A549 (cell line): ENCODE measurements at regions not wholly inside any gene's neighbourhood (a gene's known extent, or its start where the extent isn't known, plus 50 kb on each side); places are given as distances from the start of the nearest gene placed in this dataset.

Source experiments
- ATAC-seq, 2 experiments: fragments of 200-7000 bp in 1 of 2; fragments of >200 bp in 1 of 2; cut with Nextera tagmentation in 1 of 2; cut with Tn5 transposase in 1 of 2; 3 replicates each; pipeline versions ENCODE4 v1.8.0 to v1.9.1; 2018 to 2020; ENCODE audit warnings: mild to moderate bottlenecking in 1 of 2, moderate library complexity in 1 of 2
- CTCF ChIA-PET: fragments of 300-600 bp; sonication (Branson Sonifier 250); formaldehyde crosslinking; extraction: SDS; loops from one replicate; lab custom pipeline; 2021; ENCODE audit warnings: antibody characterized with exemption, inconsistent platforms; lab: Yijun Ruan, JAX
- POLR2A ChIA-PET: fragments of 350-600 bp; formaldehyde crosslinking; extraction: SDS; loops from one replicate; lab custom pipeline; 2021; ENCODE audit warnings: antibody characterized with exemption, inconsistent platforms; lab: Yijun Ruan, JAX
- DNase-seq, 2 experiments: peaks; one replicate each; pipeline versions ENCODE4 v3.0.0 to v3.0.0-alpha.2; 2011 to 2016; ENCODE audit warnings: low read depth in 1 of 2, low spot score in 1 of 2
- FAIRE-seq: peaks from 2 replicates; lab custom pipeline; 2011; peaks lifted over from hg19 to GRCh38; lab: Jason Lieb, UNC
- H3K27ac ChIP-seq, 2 experiments: fragments of >200 bp; sonication (Bioruptor Twin); formaldehyde crosslinking; 3 replicates each; pipeline ENCODE4 v1.5.1; 2016 to 2017
- H3K4me1 ChIP-seq: fragments of >200 bp; sonication (Bioruptor Twin); formaldehyde crosslinking; 3 replicates; pipeline ENCODE4 v1.6.1; 2016
- H3K4me2 ChIP-seq: fragments of >200 bp; sonication (Bioruptor Twin); formaldehyde crosslinking; 3 replicates; pipeline ENCODE4 v1.6.1; 2016
- H3K4me3 ChIP-seq: fragments of >200 bp; sonication (Bioruptor Twin); formaldehyde crosslinking; 3 replicates; pipeline ENCODE4 v1.5.1; 2016
- H3K9me3 ChIP-seq: fragments of >200 bp; sonication (Bioruptor Twin); formaldehyde crosslinking; 3 replicates; pipeline ENCODE4 v1.6.1; 2016
- BHLHE40 ChIP-seq: IDR thresholded peaks from 2 replicates; pipeline ENCODE4 v1.6.1; 2012; ENCODE audit warnings: low read depth, low read length, inconsistent platforms
- CEBPB ChIP-seq, 2 experiments: fragments of >200 bp in 1 of 2; sonication (Bioruptor Twin) in 1 of 2; formaldehyde crosslinking in 1 of 2; IDR thresholded peaks; 2 replicates each; pipeline ENCODE4 v1.6.1; 2012 to 2016
- CHD2 ChIP-seq: fragments of 150-350 bp; IDR thresholded peaks from 2 replicates; pipeline ENCODE4 v1.6.1; 2014; ENCODE audit warnings: low read length; ENCODE audit not compliant: partially characterized antibody
- CHD4 ChIP-seq: fragments of 200-600 bp; sonication (generic); IDR thresholded peaks from 2 replicates; pipeline ENCODE4 v1.6.1; 2016; ENCODE audit warnings: antibody characterized with exemption, mild to moderate bottlenecking, borderline replicate concordance
- EHMT2 ChIP-seq: fragments of 200-600 bp; sonication (generic); IDR thresholded peaks from 2 replicates; pipeline ENCODE4 v1.6.1; 2016; ENCODE audit warnings: antibody characterized with exemption, low read depth, mild to moderate bottlenecking, moderate library complexity
- ESRRA ChIP-seq: fragments of 150-350 bp; IDR thresholded peaks from 2 replicates; pipeline ENCODE4 v1.6.1; 2014; ENCODE audit warnings: mild to moderate bottlenecking, low read length, borderline replicate concordance
- FOSL2 ChIP-seq, 2 experiments: fragments of 450-650 bp in 1 of 2; fragments of >200 bp in 1 of 2; sonication (Bioruptor Twin) in 1 of 2; formaldehyde crosslinking; IDR thresholded peaks; 2 replicates each; pipeline versions ENCODE4 v1.5.0 to v1.6.1; 2016 to 2020; ENCODE audit warnings: mild to moderate bottlenecking in 1 of 2, moderate library complexity in 1 of 2
- GATA3 ChIP-seq: IDR thresholded peaks from 2 replicates; pipeline ENCODE4 v1.6.1; 2012; ENCODE audit warnings: borderline replicate concordance
- HOXB13 ChIP-seq: fragments of 250-450 bp; sonication (Bioruptor Pico); IDR thresholded peaks from 2 replicates; pipeline ENCODE4 v1.5.0; 2020; ENCODE audit warnings: low read depth, mild to moderate bottlenecking, moderate library complexity
- MAZ ChIP-seq: fragments of 150-350 bp; IDR thresholded peaks from 2 replicates; pipeline ENCODE4 v1.6.1; 2014; ENCODE audit warnings: antibody characterized with exemption, low read depth, low read length, borderline replicate concordance
- NFE2L2 ChIP-seq: fragments of 150-350 bp; conservative IDR thresholded peaks from 2 replicates; pipeline ENCODE4 v1.6.1; 2014; ENCODE audit warnings: low read length
- PHF8 ChIP-seq: fragments of 200-600 bp; sonication (generic); IDR thresholded peaks from 2 replicates; pipeline ENCODE4 v1.6.1; 2016; ENCODE audit warnings: low read depth, mild to moderate bottlenecking, antibody characterized with exemption, moderate library complexity, borderline replicate concordance
- POLR2A ChIP-seq: IDR thresholded peaks from 2 replicates; pipeline ENCODE4 v1.6.1; 2012; ENCODE audit warnings: mild to moderate bottlenecking, low read length
- POLR2AphosphoS2 ChIP-seq: conservative IDR thresholded peaks from 2 replicates; pipeline ENCODE4 v1.6.1; 2012; ENCODE audit warnings: low read length, improper control_type of control experiment, inconsistent platforms
- RAD21 ChIP-seq, 2 experiments: fragments of >200 bp in 1 of 2; sonication (Bioruptor Twin) in 1 of 2; formaldehyde crosslinking in 1 of 2; IDR thresholded peaks in 1 of 2; conservative IDR thresholded peaks in 1 of 2; 2 replicates in 1 of 2; 3 replicates in 1 of 2; pipeline ENCODE4 v1.6.1; 2012 to 2018; ENCODE audit warnings: inconsistent platforms in 1 of 2
- RFX5 ChIP-seq: fragments of 450-650 bp; IDR thresholded peaks from 2 replicates; pipeline ENCODE4 v1.7.1; 2014; ENCODE audit warnings: antibody characterized with exemption, mild to moderate bottlenecking, moderate library complexity
- RNF2 ChIP-seq: fragments of 200-600 bp; sonication (generic); IDR thresholded peaks from 2 replicates; pipeline ENCODE4 v1.6.1; 2016; ENCODE audit warnings: low read depth, mild to moderate bottlenecking, antibody characterized with exemption, moderate library complexity, borderline replicate concordance
- SMC3 ChIP-seq: fragments of >200 bp; sonication (Bioruptor Twin); formaldehyde crosslinking; IDR thresholded peaks from 3 replicates; pipeline ENCODE4 v1.6.1; 2018; ENCODE audit warnings: inconsistent platforms
- TFCP2L1 ChIP-seq: fragments of 250-450 bp; sonication (Bioruptor Pico); IDR thresholded peaks from 2 replicates; pipeline ENCODE4 v1.5.0; 2021; ENCODE audit warnings: mild to moderate bottlenecking
- ZC3H11A ChIP-seq: fragments of 450-650 bp; IDR thresholded peaks from 2 replicates; pipeline ENCODE4 v1.6.1; 2014; ENCODE audit warnings: antibody characterized with exemption, mild to moderate bottlenecking
- ZFP36 ChIP-seq: fragments of 450-650 bp; IDR thresholded peaks from 2 replicates; pipeline ENCODE4 v1.6.1; 2014; ENCODE audit warnings: borderline replicate concordance; ENCODE audit not compliant: partially characterized antibody
- WGBS: methylation state at CpG from one replicate; pipeline ENCODE4 v1.1.6; 2017; ENCODE audit errors: missing lambda C conversion rate; 5-methylcytosine and 5-hydroxymethylcytosine counted together
- TF ChIP-seq, protein P1 (sequence below): fragments of 150-350 bp; IDR thresholded peaks from 2 replicates; pipeline ENCODE4 v1.6.1; 2014; ENCODE audit warnings: low read depth, mild to moderate bottlenecking, low read length
- TF ChIP-seq, protein P2 (sequence below): fragments of 250-450 bp; sonication (Bioruptor Pico); IDR thresholded peaks from 2 replicates; pipeline ENCODE4 v1.5.0; 2020; ENCODE audit warnings: low read depth, mild to moderate bottlenecking, moderate library complexity
- TF ChIP-seq, protein P3 (sequence below): fragments of 450-650 bp; IDR thresholded peaks from 2 replicates; pipeline ENCODE4 v1.6.1; 2014; ENCODE audit warnings: antibody characterized with exemption
- TF ChIP-seq, protein P4 (sequence below): fragments of >200 bp; sonication (Bioruptor Twin); formaldehyde crosslinking; IDR thresholded peaks from 3 replicates; pipeline ENCODE4 v1.5.1; 2016
- TF ChIP-seq, protein P5 (sequence below): fragments of 250-450 bp; sonication (Bioruptor Pico); IDR thresholded peaks from 2 replicates; pipeline ENCODE4 v1.5.0; 2021; ENCODE audit warnings: mild to moderate bottlenecking, moderate library complexity, borderline replicate concordance

DNA sequence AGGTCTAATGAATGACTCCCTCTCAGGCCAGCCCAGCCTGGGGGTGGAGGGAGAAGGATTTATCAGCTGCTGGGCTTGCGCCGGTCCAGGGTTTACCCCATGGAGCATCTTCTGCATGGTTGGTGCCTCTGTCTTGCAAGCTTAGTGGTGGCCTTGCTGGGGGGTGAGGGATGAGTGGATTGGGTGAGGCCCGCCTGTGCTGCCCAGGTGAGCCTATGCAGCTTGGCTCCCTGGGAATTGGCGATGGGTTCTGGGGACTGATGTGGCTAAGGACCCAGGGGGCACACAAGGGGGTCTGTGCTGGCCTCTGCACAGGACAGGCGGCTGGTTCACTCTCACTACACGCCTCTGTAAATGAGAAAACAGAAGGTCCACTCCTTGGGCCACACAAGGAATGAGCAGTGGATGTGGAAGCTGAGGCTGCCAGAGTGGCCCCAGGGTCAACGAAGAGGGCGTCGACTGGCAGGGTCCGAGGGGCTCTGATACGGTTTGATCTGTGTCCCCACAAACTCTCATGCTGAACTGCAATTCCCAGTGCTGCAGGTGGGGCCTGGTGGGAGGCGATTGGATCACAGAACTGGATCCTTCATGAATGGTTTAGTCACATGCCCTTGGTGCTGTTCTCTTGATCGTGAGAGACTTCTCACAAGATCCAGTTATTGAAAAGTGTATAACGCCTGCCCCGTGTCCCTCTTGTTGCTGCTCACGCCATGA, 151.6 kb upstream of the HDAC4 start (continued):
- TF ChIP-seq NFE2L2 (no peak), MAZ (no peak), TFCP2L1 (CRISPR knock-in tag) (no peak), RAD21 (conservative IDR thresholded peaks at IDR 0.05 in 1 of 2, IDR thresholded peaks at IDR 0.05 in 1 of 2) (no peak), CEBPB (IDR thresholded peaks at IDR 0.05) (no peak), ZC3H11A (no peak)
- TF ChIP-seq, protein P1, sequence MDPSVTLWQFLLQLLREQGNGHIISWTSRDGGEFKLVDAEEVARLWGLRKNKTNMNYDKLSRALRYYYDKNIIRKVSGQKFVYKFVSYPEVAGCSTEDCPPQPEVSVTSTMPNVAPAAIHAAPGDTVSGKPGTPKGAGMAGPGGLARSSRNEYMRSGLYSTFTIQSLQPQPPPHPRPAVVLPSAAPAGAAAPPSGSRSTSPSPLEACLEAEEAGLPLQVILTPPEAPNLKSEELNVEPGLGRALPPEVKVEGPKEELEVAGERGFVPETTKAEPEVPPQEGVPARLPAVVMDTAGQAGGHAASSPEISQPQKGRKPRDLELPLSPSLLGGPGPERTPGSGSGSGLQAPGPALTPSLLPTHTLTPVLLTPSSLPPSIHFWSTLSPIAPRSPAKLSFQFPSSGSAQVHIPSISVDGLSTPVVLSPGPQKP = no peak

DNA sequence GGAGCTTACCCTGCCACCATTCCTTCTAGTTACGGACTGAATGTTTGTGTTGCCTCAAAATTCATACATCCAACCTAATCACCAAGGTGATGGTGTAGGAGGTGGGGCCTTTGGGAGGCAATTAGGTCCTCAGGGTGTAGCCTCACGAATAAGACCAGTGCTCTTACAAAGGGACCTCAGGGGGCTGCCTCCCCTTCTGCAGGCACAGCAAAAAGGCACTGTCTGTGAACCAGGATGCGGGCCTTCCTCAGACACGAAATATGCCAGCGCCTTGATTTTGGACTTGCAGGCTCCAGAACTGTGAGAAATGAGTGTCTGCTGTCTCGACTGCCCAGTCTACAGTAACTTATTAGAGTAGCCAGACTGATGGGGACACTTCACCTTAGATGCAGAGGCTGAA, 150.4 kb upstream of the HDAC4 start:
- H3K27ac ChIP-seq = no peak overlapping the region
- no peaks in the 10 kb centered on the region for H3K4me1 ChIP-seq
- H3K4me2 ChIP-seq = no peak overlapping the region
- FAIRE-seq (no peak), ATAC-seq (no peak), DNase-seq (no peak)
- ChIA-PET CTCF (no interaction called here), POLR2A (no interaction called here)
- H3K9me3 ChIP-seq = no peaks in the 10 kb centered on the region
- 14% methylated on average over 6 of the region's 6 CpGs for WGBS
- TF ChIP-seq, protein P2, sequence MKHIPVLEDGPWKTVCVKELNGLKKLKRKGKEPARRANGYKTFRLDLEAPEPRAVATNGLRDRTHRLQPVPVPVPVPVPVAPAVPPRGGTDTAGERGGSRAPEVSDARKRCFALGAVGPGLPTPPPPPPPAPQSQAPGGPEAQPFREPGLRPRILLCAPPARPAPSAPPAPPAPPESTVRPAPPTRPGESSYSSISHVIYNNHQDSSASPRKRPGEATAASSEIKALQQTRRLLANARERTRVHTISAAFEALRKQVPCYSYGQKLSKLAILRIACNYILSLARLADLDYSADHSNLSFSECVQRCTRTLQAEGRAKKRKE = no peak
- no peak for TF ChIP-seq CHD2
- TF ChIP-seq BHLHE40 = no peak
- no peak for TF ChIP-seq ZFP36
- TF ChIP-seq RNF2 = no peak
- TF ChIP-seq GATA3 = no peak
- TF ChIP-seq POLR2A = no peak
- TF ChIP-seq, protein P3, sequence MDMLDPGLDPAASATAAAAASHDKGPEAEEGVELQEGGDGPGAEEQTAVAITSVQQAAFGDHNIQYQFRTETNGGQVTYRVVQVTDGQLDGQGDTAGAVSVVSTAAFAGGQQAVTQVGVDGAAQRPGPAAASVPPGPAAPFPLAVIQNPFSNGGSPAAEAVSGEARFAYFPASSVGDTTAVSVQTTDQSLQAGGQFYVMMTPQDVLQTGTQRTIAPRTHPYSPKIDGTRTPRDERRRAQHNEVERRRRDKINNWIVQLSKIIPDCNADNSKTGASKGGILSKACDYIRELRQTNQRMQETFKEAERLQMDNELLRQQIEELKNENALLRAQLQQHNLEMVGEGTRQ = no peak
- no peak for TF ChIP-seq RFX5
- TF ChIP-seq, protein P4, sequence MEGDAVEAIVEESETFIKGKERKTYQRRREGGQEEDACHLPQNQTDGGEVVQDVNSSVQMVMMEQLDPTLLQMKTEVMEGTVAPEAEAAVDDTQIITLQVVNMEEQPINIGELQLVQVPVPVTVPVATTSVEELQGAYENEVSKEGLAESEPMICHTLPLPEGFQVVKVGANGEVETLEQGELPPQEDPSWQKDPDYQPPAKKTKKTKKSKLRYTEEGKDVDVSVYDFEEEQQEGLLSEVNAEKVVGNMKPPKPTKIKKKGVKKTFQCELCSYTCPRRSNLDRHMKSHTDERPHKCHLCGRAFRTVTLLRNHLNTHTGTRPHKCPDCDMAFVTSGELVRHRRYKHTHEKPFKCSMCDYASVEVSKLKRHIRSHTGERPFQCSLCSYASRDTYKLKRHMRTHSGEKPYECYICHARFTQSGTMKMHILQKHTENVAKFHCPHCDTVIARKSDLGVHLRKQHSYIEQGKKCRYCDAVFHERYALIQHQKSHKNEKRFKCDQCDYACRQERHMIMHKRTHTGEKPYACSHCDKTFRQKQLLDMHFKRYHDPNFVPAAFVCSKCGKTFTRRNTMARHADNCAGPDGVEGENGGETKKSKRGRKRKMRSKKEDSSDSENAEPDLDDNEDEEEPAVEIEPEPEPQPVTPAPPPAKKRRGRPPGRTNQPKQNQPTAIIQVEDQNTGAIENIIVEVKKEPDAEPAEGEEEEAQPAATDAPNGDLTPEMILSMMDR = no peak
- TF ChIP-seq ESRRA = no peak
- TF ChIP-seq SMC3 = no peak
- TF ChIP-seq POLR2AphosphoS2 = no peak
- H3K4me3 ChIP-seq = no peak overlapping the region

DNA sequence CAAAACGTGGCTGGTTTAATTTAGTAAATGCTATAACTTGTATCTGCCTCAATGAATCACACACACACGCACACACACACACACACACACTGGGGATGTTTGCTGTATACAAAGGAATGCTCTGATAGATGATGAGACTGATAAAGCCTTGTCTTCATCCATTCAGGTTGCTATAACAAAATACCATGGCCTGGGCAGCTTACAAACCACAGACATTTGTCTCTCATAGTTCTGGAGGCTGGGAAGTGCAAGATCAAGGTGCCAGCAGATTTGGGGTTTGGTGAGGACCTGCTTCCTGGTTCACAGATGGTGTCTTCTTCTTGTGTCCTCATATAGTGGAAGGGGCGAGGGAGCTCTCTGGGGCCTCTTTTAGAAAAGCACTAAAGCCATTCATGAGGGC, 149.5 kb upstream of the HDAC4 start:
- Histone ChIP-seq H3K4me1 (no peaks in the 10 kb centered on the region), H3K27ac (no peak overlapping the region), H3K4me2 (no peak overlapping the region), H3K9me3 (no peaks in the 10 kb centered on the region), H3K4me3 (no peak overlapping the region)
- ChIA-PET CTCF (interaction anchor here (1.0 kb wide), 1 partner anchor 211 kb away, joined by 3 read pairs; no protein-coding TSS in a partner anchor), POLR2A (no interaction called here)
- no peak for ATAC-seq
- no peak for DNase-seq
- WGBS = 23% methylated on average over 3 of the region's 3 CpGs
- FAIRE-seq = no peak
- TF ChIP-seq EHMT2 (no peak), PHF8 (no peak), FOSL2 (IDR thresholded peaks at IDR 0.05) (no peak), FOSL2 (CRISPR knock-in tag; IDR thresholded peaks at IDR 0.05) (no peak), HOXB13 (CRISPR knock-in tag) (no peak), ZC3H11A (no peak), CHD4 (no peak), CEBPB (IDR thresholded peaks at IDR 0.05) (no peak)
- TF ChIP-seq, protein P2 = no peak
- TF ChIP-seq, protein P5, sequence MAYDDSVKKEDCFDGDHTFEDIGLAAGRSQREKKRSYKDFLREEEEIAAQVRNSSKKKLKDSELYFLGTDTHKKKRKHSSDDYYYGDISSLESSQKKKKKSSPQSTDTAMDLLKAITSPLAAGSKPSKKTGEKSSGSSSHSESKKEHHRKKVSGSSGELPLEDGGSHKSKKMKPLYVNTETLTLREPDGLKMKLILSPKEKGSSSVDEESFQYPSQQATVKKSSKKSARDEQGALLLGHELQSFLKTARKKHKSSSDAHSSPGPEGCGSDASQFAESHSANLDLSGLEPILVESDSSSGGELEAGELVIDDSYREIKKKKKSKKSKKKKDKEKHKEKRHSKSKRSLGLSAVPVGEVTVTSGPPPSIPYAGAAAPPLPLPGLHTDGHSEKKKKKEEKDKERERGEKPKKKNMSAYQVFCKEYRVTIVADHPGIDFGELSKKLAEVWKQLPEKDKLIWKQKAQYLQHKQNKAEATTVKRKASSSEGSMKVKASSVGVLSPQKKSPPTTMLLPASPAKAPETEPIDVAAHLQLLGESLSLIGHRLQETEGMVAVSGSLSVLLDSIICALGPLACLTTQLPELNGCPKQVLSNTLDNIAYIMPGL (CRISPR knock-in tag) = no peak
